ENCODE measurements at regions not wholly inside any gene's neighbourhood (a gene's known extent, or its start where the extent isn't known, plus 50 kb on each side); places are given as distances from the start of the nearest gene placed in this dataset.
"Not testable (repeated sequence)": the region's sequence is repeated elsewhere in the genome, so short reads cannot be mapped to it uniquely, and the experiment has no call there.

- no peak overlapping the region for H4K8ac ChIP-seq (ENCODE audit: low read depth, low read length)
- H2AFZ ChIP-seq (ENCODE audit: low read length), result no peak overlapping the region
- H3K4me1 ChIP-seq (ENCODE audit: control insufficient read depth in 2 of 2, insufficient read depth in 1 of 2, low read depth in 1 of 2, low read length in 2 of 2), result no peaks in the 10 kb centered on the region
- H3K9ac ChIP-seq (ENCODE audit: low read depth, low read length, poor library complexity), result no peak overlapping the region
- no peak overlapping the region for H2BK15ac ChIP-seq (ENCODE audit: low read length)
- peak overlapping the region; percentile 53 for H4K91ac ChIP-seq (ENCODE audit: low read depth, low read length, poor library complexity)
- H3K27ac ChIP-seq (replicated peaks; ENCODE audit: low read length), result no peak overlapping the region
- no peak overlapping the region for H2BK120ac ChIP-seq (ENCODE audit: low read depth, low read length)
- H3K23ac ChIP-seq (ENCODE audit: low read depth, low read length, poor library complexity), result no peak overlapping the region
- WGBS, 2 donors (ENCODE audit: extremely low coverage in 2 of 2, insufficient read length in 2 of 2, insufficient replicate concordance in 1 of 2), result no CpG with 5 or more reads among the region's 5 CpGs
- DNase-seq (ENCODE audit: low spot score), result no peak
- no peak overlapping the region for H3K4me2 ChIP-seq (ENCODE audit: insufficient read depth, low read length, poor library complexity, severe bottlenecking)
- no peak overlapping the region for H2AK5ac ChIP-seq (ENCODE audit: low read depth, low read length)
- H2BK5ac ChIP-seq (ENCODE audit: low read length), result no peak overlapping the region
- H3K36me3 ChIP-seq (replicated peaks in 1 of 2; ENCODE audit: control insufficient read depth in 2 of 2, insufficient read depth in 2 of 2, low read length in 2 of 2), result no peaks in the 10 kb centered on the region
- peak overlapping the region; percentile 41 for H2BK12ac ChIP-seq (ENCODE audit: low read length)
- no peak overlapping the region for H3K18ac ChIP-seq (ENCODE audit: low read length)
- H3K9me3 ChIP-seq (replicated peaks in 1 of 2; ENCODE audit: control insufficient read depth in 2 of 2, insufficient read depth in 1 of 2, low read depth in 1 of 2, low read length in 2 of 2), result no peaks in the 10 kb centered on the region
- H3K79me1 ChIP-seq (ENCODE audit: low read depth, low read length), result no peaks in the 10 kb centered on the region
- H3K4me3 ChIP-seq (ENCODE audit: low read length in 2 of 2), result no peak overlapping the region
- no peak overlapping the region for H3K4ac ChIP-seq (ENCODE audit: low read length)
- H3K27me3 ChIP-seq (ENCODE audit: control insufficient read depth in 3 of 3, insufficient read depth in 3 of 3, low read depth in 1 of 3, low read length in 3 of 3), result no peaks in the 10 kb centered on the region
- no peak overlapping the region for H3K14ac ChIP-seq (ENCODE audit: low read length)
Measured at GRCh38 chr9:18299449-18299848, 174.5 kb upstream of the ADAMTSL1 start.

- Histone ChIP-seq H4K91ac (ENCODE audit: low read depth, low read length, poor library complexity) (peak overlapping the region; percentile 72), H2AK5ac (ENCODE audit: low read depth, low read length) (peak overlapping the region; percentile 14), H2AFZ (ENCODE audit: low read length) (peak overlapping the region; percentile 71), H2BK120ac (ENCODE audit: low read depth, low read length) (peak overlapping the region; percentile 67), H3K18ac (ENCODE audit: low read length) (peak overlapping the region; percentile 87), H4K8ac (ENCODE audit: low read depth, low read length) (peak overlapping the region; percentile 65)
- not testable (repeated sequence) for H2BK5ac ChIP-seq (ENCODE audit: low read length); H3K79me1 ChIP-seq (ENCODE audit: low read depth, low read length); H3K27ac ChIP-seq (replicated peaks; ENCODE audit: low read length); H3K14ac ChIP-seq (ENCODE audit: low read length); H3K4me3 ChIP-seq (ENCODE audit: low read length in 2 of 2); DNase-seq (ENCODE audit: low spot score); H3K9me3 ChIP-seq (replicated peaks in 1 of 2; ENCODE audit: control insufficient read depth in 2 of 2, insufficient read depth in 1 of 2, low read depth in 1 of 2, low read length in 2 of 2); H3K4me2 ChIP-seq (ENCODE audit: insufficient read depth, low read length, poor library complexity, severe bottlenecking); H3K36me3 ChIP-seq (replicated peaks in 1 of 2; ENCODE audit: control insufficient read depth in 2 of 2, insufficient read depth in 2 of 2, low read length in 2 of 2); H3K27me3 ChIP-seq (ENCODE audit: control insufficient read depth in 3 of 3, insufficient read depth in 3 of 3, low read depth in 1 of 3, low read length in 3 of 3); H2BK15ac ChIP-seq (ENCODE audit: low read length); H3K9ac ChIP-seq (ENCODE audit: low read depth, low read length, poor library complexity); H3K4ac ChIP-seq (ENCODE audit: low read length); H3K23ac ChIP-seq (ENCODE audit: low read depth, low read length, poor library complexity); H2BK12ac ChIP-seq (ENCODE audit: low read length); H3K4me1 ChIP-seq (ENCODE audit: control insufficient read depth in 2 of 2, insufficient read depth in 1 of 2, low read depth in 1 of 2, low read length in 2 of 2)
- WGBS, 2 donors (ENCODE audit: extremely low coverage in 2 of 2, insufficient read length in 2 of 2, insufficient replicate concordance in 1 of 2), result no CpG with 5 or more reads among the region's 10 CpGs
Measured at GRCh38 chr9:18305167-18305806, 168.7 kb upstream of the ADAMTSL1 start.

DNA sequence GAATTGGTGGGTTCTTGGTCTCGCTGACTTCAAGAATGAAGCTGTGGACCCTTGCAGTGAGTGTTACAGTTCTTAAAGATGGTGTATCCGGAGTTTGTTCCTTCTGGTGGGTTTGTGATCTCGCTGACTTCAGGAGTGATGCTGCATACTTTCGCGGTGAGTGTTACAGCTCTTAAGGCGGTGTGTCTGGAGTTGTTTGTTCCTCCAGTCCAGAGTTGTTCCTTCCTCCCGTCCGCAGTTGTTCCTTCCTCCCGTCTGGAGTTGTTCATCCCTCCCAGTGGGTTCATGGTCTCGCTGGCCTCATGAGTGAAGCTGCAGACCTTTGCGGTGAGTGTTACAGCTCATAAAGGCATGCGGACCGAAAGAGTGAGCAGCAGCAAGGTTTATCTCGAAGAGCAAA lies 159.6 kb upstream of the ADAMTSL1 start:
- Histone ChIP-seq H3K14ac (ENCODE audit: low read length) (no peak overlapping the region), H3K79me1 (ENCODE audit: low read depth, low read length) (no peaks in the 10 kb centered on the region), H2BK5ac (ENCODE audit: low read length) (no peak overlapping the region), H3K9ac (ENCODE audit: low read depth, low read length, poor library complexity) (no peak overlapping the region), H3K4me1 (ENCODE audit: control insufficient read depth in 2 of 2, insufficient read depth in 1 of 2, low read depth in 1 of 2, low read length in 2 of 2) (no peaks in the 10 kb centered on the region), H2BK15ac (ENCODE audit: low read length) (no peak overlapping the region), H3K23ac (ENCODE audit: low read depth, low read length, poor library complexity) (no peak overlapping the region), H3K18ac (ENCODE audit: low read length) (no peak overlapping the region), H3K4me2 (ENCODE audit: insufficient read depth, low read length, poor library complexity, severe bottlenecking) (no peak overlapping the region), H3K27ac (replicated peaks; ENCODE audit: low read length) (no peak overlapping the region), H4K91ac (ENCODE audit: low read depth, low read length, poor library complexity) (no peak overlapping the region), H2BK120ac (ENCODE audit: low read depth, low read length) (no peak overlapping the region), H3K36me3 (replicated peaks in 1 of 2; ENCODE audit: control insufficient read depth in 2 of 2, insufficient read depth in 2 of 2, low read length in 2 of 2) (no peaks in the 10 kb centered on the region), H2BK12ac (ENCODE audit: low read length) (no peak overlapping the region), H2AFZ (ENCODE audit: low read length) (no peak overlapping the region), H3K27me3 (ENCODE audit: control insufficient read depth in 3 of 3, insufficient read depth in 3 of 3, low read depth in 1 of 3, low read length in 3 of 3) (no peaks in the 10 kb centered on the region), H2AK5ac (ENCODE audit: low read depth, low read length) (no peak overlapping the region), H3K4ac (ENCODE audit: low read length) (no peak overlapping the region), H3K4me3 (ENCODE audit: low read length in 2 of 2) (no peak overlapping the region), H4K8ac (ENCODE audit: low read depth, low read length) (no peak overlapping the region), H3K9me3 (replicated peaks in 1 of 2; ENCODE audit: control insufficient read depth in 2 of 2, insufficient read depth in 1 of 2, low read depth in 1 of 2, low read length in 2 of 2) (no peaks in the 10 kb centered on the region)
- no peak for DNase-seq (ENCODE audit: low spot score)
- no CpG with 5 or more reads among the region's 14 CpGs for WGBS, 2 donors (ENCODE audit: extremely low coverage in 2 of 2, insufficient read length in 2 of 2, insufficient replicate concordance in 1 of 2)

DNA sequence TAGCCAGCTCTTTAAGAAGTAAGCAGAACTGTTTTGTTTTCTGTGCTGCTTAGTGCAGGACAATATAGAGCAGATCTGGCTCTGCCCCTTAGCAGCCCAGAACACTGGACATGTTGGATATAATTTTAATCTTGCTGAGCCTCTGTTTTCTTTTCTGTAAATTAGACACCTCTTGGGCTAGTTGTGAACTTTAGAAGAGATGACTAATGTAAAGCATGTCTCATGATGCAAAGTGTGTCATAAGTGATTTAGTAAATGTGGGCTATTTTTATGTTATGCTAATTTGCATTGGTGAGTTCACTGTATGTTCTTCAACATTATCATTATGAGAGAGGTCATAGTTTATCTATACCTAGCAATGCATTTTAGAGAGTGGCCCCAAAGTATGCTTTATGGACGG lies 156.1 kb upstream of the ADAMTSL1 start:
- Histone ChIP-seq H2BK12ac (ENCODE audit: low read length) (no peak overlapping the region), H3K27me3 (ENCODE audit: control insufficient read depth in 3 of 3, insufficient read depth in 3 of 3, low read depth in 1 of 3, low read length in 3 of 3) (no peaks in the 10 kb centered on the region), H3K36me3 (replicated peaks in 1 of 2; ENCODE audit: control insufficient read depth in 2 of 2, insufficient read depth in 2 of 2, low read length in 2 of 2) (no peaks in the 10 kb centered on the region), H3K14ac (ENCODE audit: low read length) (no peak overlapping the region), H3K4ac (ENCODE audit: low read length) (no peak overlapping the region), H2AFZ (ENCODE audit: low read length) (no peak overlapping the region), H2BK15ac (ENCODE audit: low read length) (no peak overlapping the region), H2BK5ac (ENCODE audit: low read length) (no peak overlapping the region), H3K79me1 (ENCODE audit: low read depth, low read length) (no peaks in the 10 kb centered on the region), H2AK5ac (ENCODE audit: low read depth, low read length) (no peak overlapping the region), H4K91ac (ENCODE audit: low read depth, low read length, poor library complexity) (no peak overlapping the region), H3K4me1 (ENCODE audit: control insufficient read depth in 2 of 2, insufficient read depth in 1 of 2, low read depth in 1 of 2, low read length in 2 of 2) (no peaks in the 10 kb centered on the region), H3K18ac (ENCODE audit: low read length) (no peak overlapping the region), H3K27ac (replicated peaks; ENCODE audit: low read length) (no peak overlapping the region), H3K4me3 (ENCODE audit: low read length in 2 of 2) (no peak overlapping the region), H2BK120ac (ENCODE audit: low read depth, low read length) (no peak overlapping the region), H3K23ac (ENCODE audit: low read depth, low read length, poor library complexity) (no peak overlapping the region), H3K9ac (ENCODE audit: low read depth, low read length, poor library complexity) (no peak overlapping the region), H4K8ac (ENCODE audit: low read depth, low read length) (no peak overlapping the region), H3K4me2 (ENCODE audit: insufficient read depth, low read length, poor library complexity, severe bottlenecking) (no peak overlapping the region), H3K9me3 (replicated peaks in 1 of 2; ENCODE audit: control insufficient read depth in 2 of 2, insufficient read depth in 1 of 2, low read depth in 1 of 2, low read length in 2 of 2) (no peaks in the 10 kb centered on the region)
- no peak for DNase-seq (ENCODE audit: low spot score)
- WGBS, 2 donors (ENCODE audit: extremely low coverage in 2 of 2, insufficient read length in 2 of 2, insufficient replicate concordance in 1 of 2), result no CpG with 5 or more reads among the region's 1 CpG
